AG10803 (cell line): ENCODE measurements at regions not wholly inside any gene's neighbourhood (a gene's known extent, or its start where the extent isn't known, plus 50 kb on each side); places are given as distances from the start of the nearest gene placed in this dataset.
"Not testable (repeated sequence)": the region's sequence is repeated elsewhere in the genome, so short reads cannot be mapped to it uniquely, and the experiment has no call there.

ENCODE experiments used
- DNase-seq: peaks from one replicate; pipeline ENCODE4 v3.0.0; 2010; ENCODE audit warnings: low read depth
- H3K4me3 ChIP-seq: 2 replicates; pipeline ENCODE4 v1.5.1; 2011; ENCODE audit warnings: mild to moderate bottlenecking, low read length, control low read depth
- CTCF ChIP-seq: conservative IDR thresholded peaks from 2 replicates; pipeline ENCODE4 v1.5.1; 2011; ENCODE audit warnings: mild to moderate bottlenecking, low read length, control low read depth, inconsistent platforms

GRCh38 chr6:158900663-158901312 is 81.6 kb upstream of the EZR start:
- TF ChIP-seq CTCF: no peak
- no peak overlapping the region for H3K4me3 ChIP-seq
- no peak for DNase-seq

GRCh38 chr6:158897236-158897635 is 78.1 kb upstream of the EZR start:
- no peak for TF ChIP-seq CTCF
- no peak overlapping the region for H3K4me3 ChIP-seq
- DNase-seq: peak; percentile 30

- H3K4me3 ChIP-seq: no peak overlapping the region
- DNase-seq: no peak
- no peak for TF ChIP-seq CTCF
Measured at GRCh38 chr6:158895661-158896060, 76.5 kb upstream of the EZR start.

- peak; percentile 89 for DNase-seq
- H3K4me3 ChIP-seq: no peak overlapping the region
- TF ChIP-seq CTCF: no peak
Measured at GRCh38 chr6:158894193-158894592, 75.0 kb upstream of the EZR start.

GRCh38 chr6:158892266-158892665 is 73.1 kb upstream of the EZR start:
- DNase-seq: no peak
- no peak for TF ChIP-seq CTCF
- H3K4me3 ChIP-seq: no peak overlapping the region

GRCh38 chr6:158891560-158891959 is 72.4 kb upstream of the EZR start:
- H3K4me3 ChIP-seq, DNase-seq: not testable (repeated sequence)

GRCh38 chr6:158888171-158888570 is 69.0 kb upstream of the EZR start:
- peak; percentile 47 for DNase-seq
- H3K4me3 ChIP-seq: not testable (repeated sequence)

GRCh38 chr6:158886346-158886977 is 67.3 kb upstream of the EZR start:
- DNase-seq, H3K4me3 ChIP-seq: not testable (repeated sequence)

- not testable (repeated sequence) for DNase-seq, H3K4me3 ChIP-seq
Measured at GRCh38 chr6:158881884-158882283, 62.7 kb upstream of the EZR start.

GRCh38 chr6:158881276-158881675 is 62.1 kb upstream of the EZR start:
- H3K4me3 ChIP-seq: not testable (repeated sequence)
- peak; percentile 35 for DNase-seq
